D721Med (cell line): ENCODE measurements at regions not wholly inside any gene's neighbourhood (a gene's known extent, or its start where the extent isn't known, plus 50 kb on each side); places are given as distances from the start of the nearest gene placed in this dataset.

Source experiments
- DNase-seq: peaks from one replicate; pipeline ENCODE4 v3.0.0; 2011; ENCODE audit warnings: low spot score; ENCODE audit not compliant: insufficient read length
- FAIRE-seq: peaks from 2 replicates; lab custom pipeline; 2011; peaks lifted over from hg19 to GRCh38; lab: Jason Lieb, UNC
- CTCF ChIP-seq: IDR thresholded peaks from 2 replicates; pipeline ENCODE4 v1.5.1; 2012; ENCODE audit warnings: mild to moderate bottlenecking, control low read depth; ENCODE audit not compliant: insufficient read depth; ENCODE audit errors: missing control alignments

- FAIRE-seq, result no peak
Observed at GRCh38 chr6:26194329-26194701, 107.1 kb downstream of the HFE start.

GRCh38 chr6:26194816-26195375 lies 107.7 kb downstream of the HFE start:
- FAIRE-seq (no peak), DNase-seq (no peak)
- no peak for TF ChIP-seq CTCF

More at GRCh38 chr6:26194329-26194701, 107.1 kb downstream of the HFE start:
- DNase-seq, result no peak
- no peak for TF ChIP-seq CTCF

GRCh38 chr6:26195376-26195923 lies 108.2 kb downstream of the HFE start:
- FAIRE-seq (no peak), DNase-seq (no peak)
- TF ChIP-seq CTCF, result no peak

- no peak for FAIRE-seq
- no peak for DNase-seq
- TF ChIP-seq CTCF, result no peak
Observed at GRCh38 chr6:26195924-26196845, 109.0 kb downstream of the HFE start.

- DNase-seq (no peak), FAIRE-seq (no peak)
- no peak for TF ChIP-seq CTCF
Observed at GRCh38 chr6:26196846-26197635, 109.8 kb downstream of the HFE start.

GRCh38 chr6:26197636-26197932 lies 110.4 kb downstream of the HFE start:
- DNase-seq (no peak), FAIRE-seq (no peak)
- no peak for TF ChIP-seq CTCF
